ENCODE measurements at regions not wholly inside any gene's neighbourhood (a gene's known extent, or its start where the extent isn't known, plus 50 kb on each side); places are given as distances from the start of the nearest gene placed in this dataset.
"Not testable (repeated sequence)": the region's sequence is repeated elsewhere in the genome, so short reads cannot be mapped to it uniquely, and the experiment has no call there.

DNA sequence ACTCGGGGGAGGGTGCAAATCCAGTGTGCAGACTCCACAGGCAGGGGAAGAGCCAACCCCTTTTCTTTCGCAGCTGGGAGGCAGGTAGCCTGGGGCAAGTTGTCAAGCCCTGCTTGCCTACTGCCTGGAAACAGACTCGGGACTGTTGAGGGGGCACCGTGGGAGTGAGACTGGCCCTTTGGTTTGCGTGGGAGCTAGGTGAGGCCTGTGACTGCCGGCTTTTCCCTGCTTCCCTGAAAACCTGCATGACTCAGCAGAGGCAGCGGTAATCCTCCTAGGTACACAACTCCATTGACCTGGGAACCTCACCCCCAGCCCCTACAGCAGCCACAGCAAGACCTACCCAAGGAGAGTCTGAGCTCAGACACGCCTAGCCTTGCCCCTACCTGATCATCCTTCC lies 509.5 kb downstream of the DTWD2 start:
- Histone ChIP-seq H3K36me3 (ENCODE audit: control insufficient read depth, insufficient read depth, low read length) (no peaks in the 10 kb centered on the region), H3K4me3 (ENCODE audit: low read depth, low read length) (no peak overlapping the region), H3K27me3 (ENCODE audit: control insufficient read depth, insufficient read depth, low read length) (no peaks in the 10 kb centered on the region)
- TF ChIP-seq, protein P1, sequence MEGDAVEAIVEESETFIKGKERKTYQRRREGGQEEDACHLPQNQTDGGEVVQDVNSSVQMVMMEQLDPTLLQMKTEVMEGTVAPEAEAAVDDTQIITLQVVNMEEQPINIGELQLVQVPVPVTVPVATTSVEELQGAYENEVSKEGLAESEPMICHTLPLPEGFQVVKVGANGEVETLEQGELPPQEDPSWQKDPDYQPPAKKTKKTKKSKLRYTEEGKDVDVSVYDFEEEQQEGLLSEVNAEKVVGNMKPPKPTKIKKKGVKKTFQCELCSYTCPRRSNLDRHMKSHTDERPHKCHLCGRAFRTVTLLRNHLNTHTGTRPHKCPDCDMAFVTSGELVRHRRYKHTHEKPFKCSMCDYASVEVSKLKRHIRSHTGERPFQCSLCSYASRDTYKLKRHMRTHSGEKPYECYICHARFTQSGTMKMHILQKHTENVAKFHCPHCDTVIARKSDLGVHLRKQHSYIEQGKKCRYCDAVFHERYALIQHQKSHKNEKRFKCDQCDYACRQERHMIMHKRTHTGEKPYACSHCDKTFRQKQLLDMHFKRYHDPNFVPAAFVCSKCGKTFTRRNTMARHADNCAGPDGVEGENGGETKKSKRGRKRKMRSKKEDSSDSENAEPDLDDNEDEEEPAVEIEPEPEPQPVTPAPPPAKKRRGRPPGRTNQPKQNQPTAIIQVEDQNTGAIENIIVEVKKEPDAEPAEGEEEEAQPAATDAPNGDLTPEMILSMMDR (IDR thresholded peaks at IDR 0.05; ENCODE audit: insufficient read depth, low read length, severe bottlenecking): no peak
- no peak for DNase-seq (ENCODE audit: low read depth)
- no peak for FAIRE-seq

DNA sequence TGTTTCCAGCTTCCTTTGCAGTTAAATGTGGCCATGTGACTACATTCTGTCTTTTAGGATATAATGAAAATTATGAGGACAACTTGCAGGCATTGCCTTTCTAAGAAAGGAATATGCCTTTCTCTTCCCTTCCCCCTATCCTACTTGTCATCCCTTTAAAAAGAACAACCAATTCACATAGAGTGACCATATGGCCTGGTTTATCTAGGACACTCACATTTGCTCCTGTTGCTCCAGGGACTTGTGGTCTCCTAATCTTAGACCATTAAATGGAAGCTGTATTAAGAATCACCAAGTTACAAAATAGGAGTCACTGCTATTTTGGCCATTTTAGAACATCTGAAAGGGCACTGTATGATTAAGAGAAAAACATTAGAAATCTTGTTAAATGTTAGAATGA lies 520.3 kb downstream of the DTWD2 start:
- H3K36me3 ChIP-seq (ENCODE audit: control insufficient read depth, insufficient read depth, low read length): no peaks in the 10 kb centered on the region
- no peak overlapping the region for H3K4me3 ChIP-seq (ENCODE audit: low read depth, low read length)
- no peak for FAIRE-seq

DNA sequence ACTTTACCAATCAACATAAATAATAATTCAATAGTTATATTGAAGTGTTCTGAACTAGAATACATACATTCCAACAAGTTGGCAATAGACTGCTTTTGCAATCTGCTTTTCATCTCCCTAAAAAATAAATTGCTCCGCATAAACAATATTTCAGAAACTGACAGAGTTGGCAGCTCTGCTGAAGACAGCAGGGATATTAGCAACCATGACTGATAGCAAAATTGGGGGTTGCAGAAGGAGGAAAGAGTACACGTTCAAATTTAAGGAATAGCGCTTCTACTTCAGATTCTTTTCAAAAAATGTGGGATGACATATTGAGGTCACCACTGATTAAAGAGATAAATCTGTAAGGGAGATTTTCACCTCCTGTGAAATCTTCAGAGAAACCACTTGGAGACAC lies 521.2 kb downstream of the DTWD2 start:
- Histone ChIP-seq H3K4me3 (ENCODE audit: low read depth, low read length) (no peak overlapping the region), H3K27me3 (ENCODE audit: control insufficient read depth, insufficient read depth, low read length) (no peaks in the 10 kb centered on the region), H3K36me3 (ENCODE audit: control insufficient read depth, insufficient read depth, low read length) (no peaks in the 10 kb centered on the region)
- TF ChIP-seq, protein P1 (IDR thresholded peaks at IDR 0.05; ENCODE audit: insufficient read depth, low read length, severe bottlenecking): no peak
- DNase-seq (ENCODE audit: low read depth): no peak
- no peak for FAIRE-seq

More for the DNA sequence above, 520.3 kb downstream of the DTWD2 start:
- no peak for DNase-seq (ENCODE audit: low read depth)
- H3K27me3 ChIP-seq (ENCODE audit: control insufficient read depth, insufficient read depth, low read length): no peaks in the 10 kb centered on the region
- TF ChIP-seq, protein P1 (IDR thresholded peaks at IDR 0.05; ENCODE audit: insufficient read depth, low read length, severe bottlenecking): no peak

DNA sequence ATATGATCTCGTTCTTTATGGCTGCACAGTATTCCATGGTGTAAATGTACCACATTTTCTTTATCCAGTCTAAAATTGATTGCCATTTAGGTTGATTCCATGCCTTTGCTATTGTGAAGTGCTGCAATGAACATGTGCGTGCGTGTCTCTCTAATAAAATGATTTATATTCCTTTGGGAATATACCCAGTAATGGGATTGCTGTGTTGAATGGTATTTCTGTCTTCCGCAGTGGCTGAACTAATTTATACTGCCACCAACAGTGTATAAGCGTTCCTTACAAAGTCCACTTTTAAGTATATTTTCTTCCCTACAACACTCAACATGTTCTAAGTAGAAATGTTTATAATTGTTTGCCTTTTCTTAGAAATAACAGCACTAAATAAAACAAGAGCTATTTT lies 521.9 kb downstream of the DTWD2 start:
- Histone ChIP-seq H3K36me3 (ENCODE audit: control insufficient read depth, insufficient read depth, low read length) (no peaks in the 10 kb centered on the region), H3K27me3 (ENCODE audit: control insufficient read depth, insufficient read depth, low read length) (no peaks in the 10 kb centered on the region), H3K4me3 (ENCODE audit: low read depth, low read length) (no peak overlapping the region)
- DNase-seq (ENCODE audit: low read depth) (no peak), FAIRE-seq (no peak)
- TF ChIP-seq, protein P1 (IDR thresholded peaks at IDR 0.05; ENCODE audit: insufficient read depth, low read length, severe bottlenecking): no peak

DNA sequence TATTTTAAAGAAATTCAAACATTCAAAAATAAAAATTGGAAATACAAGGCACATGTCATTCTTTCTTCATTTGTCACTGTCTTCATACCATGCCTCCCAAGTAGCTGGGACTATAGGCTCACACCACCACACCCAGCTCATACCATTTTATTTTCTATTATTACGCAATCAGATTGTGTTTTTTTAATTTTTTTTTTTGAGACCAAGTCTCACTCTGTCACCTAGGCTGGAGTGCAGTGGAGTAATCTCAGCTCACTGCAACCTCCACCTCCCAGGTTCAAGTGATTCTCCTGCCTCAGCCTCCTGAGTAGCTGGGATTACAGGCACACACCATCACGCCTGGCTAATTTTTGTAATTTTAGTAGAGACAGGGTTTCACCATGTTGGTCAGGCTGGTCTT lies 526.1 kb downstream of the DTWD2 start:
- not testable (repeated sequence) for DNase-seq (ENCODE audit: low read depth); H3K27me3 ChIP-seq (ENCODE audit: control insufficient read depth, insufficient read depth, low read length); H3K4me3 ChIP-seq (ENCODE audit: low read depth, low read length); FAIRE-seq; H3K36me3 ChIP-seq (ENCODE audit: control insufficient read depth, insufficient read depth, low read length)

DNA sequence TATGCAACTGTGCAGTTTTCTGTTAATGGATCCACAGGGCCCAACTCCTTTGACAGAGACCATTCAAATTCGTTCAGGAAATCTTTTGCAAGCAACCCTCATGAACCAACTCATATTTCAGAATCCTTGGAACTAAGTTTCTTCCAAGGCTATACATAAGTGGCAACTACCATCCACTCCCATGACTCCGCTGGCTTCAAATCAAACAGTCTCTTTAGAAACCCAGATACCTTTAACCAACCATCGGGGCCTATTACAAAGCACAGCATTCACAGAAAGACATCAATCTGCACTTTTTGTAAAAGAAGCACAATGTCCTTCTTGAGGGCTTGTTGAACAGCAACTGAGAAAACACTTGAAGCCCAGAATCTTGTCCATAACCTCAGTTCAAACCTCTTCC lies 526.9 kb downstream of the DTWD2 start:
- DNase-seq (ENCODE audit: low read depth): no peak
- H3K27me3 ChIP-seq (ENCODE audit: control insufficient read depth, insufficient read depth, low read length): no peaks in the 10 kb centered on the region
- H3K4me3 ChIP-seq (ENCODE audit: low read depth, low read length): no peak overlapping the region
- H3K36me3 ChIP-seq (ENCODE audit: control insufficient read depth, insufficient read depth, low read length): no peaks in the 10 kb centered on the region
- TF ChIP-seq, protein P1 (IDR thresholded peaks at IDR 0.05; ENCODE audit: insufficient read depth, low read length, severe bottlenecking): no peak
- FAIRE-seq: no peak

Measured in bronchial epithelial cell (primary cell).